Mesendoderm (in vitro differentiated cells): ENCODE measurements at regions not wholly inside any gene's neighbourhood (a gene's known extent, or its start where the extent isn't known, plus 50 kb on each side); places are given as distances from the start of the nearest gene placed in this dataset.

Experiments used
- DNase-seq: peaks from one replicate; pipeline ENCODE4 v3.0.0; 2013
- H2AK5ac ChIP-seq: 2 replicates; pipeline ENCODE4 v1.6.1; 2013; ENCODE audit warnings: low read length, inconsistent platforms
- H2BK120ac ChIP-seq: 2 replicates; pipeline ENCODE4 v1.6.1; 2013; ENCODE audit warnings: low read depth, mild to moderate bottlenecking, low read length, moderate library complexity, mixed read lengths
- H2BK15ac ChIP-seq: replicated peaks from 2 replicates; pipeline ENCODE4 v1.6.1; 2013; ENCODE audit warnings: low read depth, mild to moderate bottlenecking, moderate library complexity
- H2BK5ac ChIP-seq: 2 replicates; pipeline ENCODE4 v1.6.1; 2013; ENCODE audit warnings: low read length, inconsistent platforms
- H3K18ac ChIP-seq: 2 replicates; pipeline ENCODE4 v1.6.1; 2013; ENCODE audit warnings: mild to moderate bottlenecking, low read length, mixed read lengths
- H3K23ac ChIP-seq: one replicate; pipeline ENCODE4 v1.6.1; 2013; ENCODE audit warnings: low read length
- H3K27ac ChIP-seq: 2 replicates; pipeline ENCODE4 v1.5.1; 2013; ENCODE audit warnings: low read depth, mild to moderate bottlenecking, inconsistent platforms, low read length, moderate library complexity
- H3K27me3 ChIP-seq: 2 replicates; pipeline ENCODE4 v1.6.1; 2013; ENCODE audit warnings: low read length, control low read depth, mild to moderate bottlenecking, inconsistent platforms; ENCODE audit not compliant: insufficient read depth, poor library complexity
- H3K36me3 ChIP-seq: 2 replicates; pipeline ENCODE4 v1.6.1; 2013; ENCODE audit warnings: low read length, inconsistent platforms; ENCODE audit not compliant: control insufficient read depth, insufficient read depth
- H3K4ac ChIP-seq: one replicate; pipeline ENCODE4 v1.6.1; 2013; ENCODE audit warnings: low read depth, mild to moderate bottlenecking, low read length, moderate library complexity
- H3K4me1 ChIP-seq: 2 replicates; pipeline ENCODE4 v1.6.1; 2013; ENCODE audit warnings: low read depth, low read length, inconsistent platforms; ENCODE audit not compliant: control insufficient read depth
- H3K4me2 ChIP-seq: 2 replicates; pipeline ENCODE4 v1.6.1; 2013; ENCODE audit warnings: low read length
- H3K4me3 ChIP-seq: 2 replicates; pipeline ENCODE4 v1.5.1; 2013; ENCODE audit warnings: mild to moderate bottlenecking, low read length
- H3K56ac ChIP-seq: one replicate; pipeline ENCODE4 v1.6.1; 2013; ENCODE audit warnings: low read length
- H3K79me1 ChIP-seq: 2 replicates; pipeline ENCODE4 v1.6.1; 2013; ENCODE audit warnings: low read length, inconsistent platforms
- H3K79me2 ChIP-seq: 2 replicates; pipeline ENCODE4 v1.6.1; 2013; ENCODE audit warnings: mild to moderate bottlenecking, low read length; ENCODE audit not compliant: control insufficient read depth, insufficient read depth
- H3K9ac ChIP-seq: 2 replicates; pipeline ENCODE4 v1.6.1; 2013; ENCODE audit warnings: low read length, inconsistent platforms
- H4K5ac ChIP-seq: one replicate; pipeline ENCODE4 v1.6.1; 2013; ENCODE audit warnings: low read length
- H4K8ac ChIP-seq: one replicate; pipeline ENCODE4 v1.6.1; 2013; ENCODE audit warnings: low read depth, mild to moderate bottlenecking, control low read depth, low read length, moderate library complexity
- WGBS: extraction: QIAGEN DNeasy Blood & Tissue Kit; methylation state at CpG from one replicate; pipeline ENCODE4 v1.1.7; 2013; ENCODE audit warnings: low lambda C conversion rate, missing lambda C conversion rate; ENCODE audit not compliant: insufficient coverage; ENCODE audit errors: extremely low coverage; 5-methylcytosine and 5-hydroxymethylcytosine counted together

DNA sequence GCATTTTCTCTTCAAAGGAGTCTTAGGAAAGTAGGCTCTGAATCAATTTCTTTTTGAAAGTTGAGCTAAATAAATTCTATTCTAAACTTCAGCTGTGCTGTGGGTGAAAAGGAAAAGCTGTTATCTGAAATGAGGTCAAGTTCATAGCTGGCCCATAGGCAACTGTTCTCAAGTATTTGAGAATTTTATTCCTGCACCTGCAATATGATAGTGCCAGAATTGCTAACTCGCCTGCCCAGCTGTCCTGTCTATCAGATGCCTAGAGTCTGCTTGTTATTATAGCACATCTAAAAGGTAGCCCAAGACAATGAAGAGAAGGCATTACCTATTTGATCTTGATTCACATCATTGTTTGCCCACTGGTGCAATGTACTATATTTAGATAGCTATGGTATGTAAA, 798.7 kb downstream of the DIPK2A start:
- no peak overlapping the region for H3K23ac ChIP-seq
- H2BK15ac ChIP-seq, result no peak overlapping the region
- no peak overlapping the region for H3K4me3 ChIP-seq
- no peak overlapping the region for H2BK120ac ChIP-seq
- no peak overlapping the region for H4K5ac ChIP-seq
- H3K18ac ChIP-seq, result no peak overlapping the region
- no peak overlapping the region for H2BK5ac ChIP-seq
- H3K4me1 ChIP-seq, result no peaks in the 10 kb centered on the region
- no peaks in the 10 kb centered on the region for H3K36me3 ChIP-seq
- no peak overlapping the region for H3K4me2 ChIP-seq
- no peaks in the 10 kb centered on the region for H3K27me3 ChIP-seq
- H4K8ac ChIP-seq, result no peak overlapping the region
- WGBS, result no CpG with 5 or more reads among the region's 1 CpG
- no peak overlapping the region for H3K56ac ChIP-seq
- no peak overlapping the region for H3K9ac ChIP-seq
- no peak overlapping the region for H3K27ac ChIP-seq
- no peak for DNase-seq
- no peaks in the 10 kb centered on the region for H3K79me2 ChIP-seq
- H3K4ac ChIP-seq, result no peak overlapping the region
- H2AK5ac ChIP-seq, result no peak overlapping the region
- H3K79me1 ChIP-seq, result no peaks in the 10 kb centered on the region

DNA sequence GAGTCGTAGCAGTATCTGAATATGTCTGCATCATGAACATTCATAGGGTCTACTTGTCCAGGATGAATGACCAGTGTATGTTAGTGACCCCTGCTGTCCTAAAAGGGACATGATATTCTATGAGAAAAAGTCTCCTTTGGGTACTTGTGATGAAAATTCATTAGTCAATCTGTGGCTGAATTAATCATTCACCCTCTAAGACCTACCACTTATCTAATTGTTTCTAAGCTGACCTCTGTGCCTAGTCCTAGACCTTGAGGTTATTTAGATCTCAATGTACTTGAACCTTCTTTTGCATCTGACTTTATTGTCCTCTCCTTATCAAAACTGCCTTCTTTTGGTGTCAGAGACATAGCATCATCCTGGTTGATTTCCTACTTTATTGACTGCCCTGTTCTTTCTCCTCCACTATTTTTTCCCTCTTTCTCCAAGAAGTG, 799.3 kb downstream of the DIPK2A start:
- H3K27ac ChIP-seq, result no peak overlapping the region
- H3K4me2 ChIP-seq, result no peak overlapping the region
- H3K4me1 ChIP-seq, result no peaks in the 10 kb centered on the region
- H2AK5ac ChIP-seq, result no peak overlapping the region
- H3K18ac ChIP-seq, result no peak overlapping the region
- H3K27me3 ChIP-seq, result no peaks in the 10 kb centered on the region
- no peak overlapping the region for H2BK15ac ChIP-seq
- H3K23ac ChIP-seq, result no peak overlapping the region
- no peak overlapping the region for H3K4me3 ChIP-seq
- H3K79me1 ChIP-seq, result no peaks in the 10 kb centered on the region
- no peaks in the 10 kb centered on the region for H3K36me3 ChIP-seq
- no peak overlapping the region for H3K9ac ChIP-seq
- no peak overlapping the region for H3K4ac ChIP-seq
- H3K56ac ChIP-seq, result no peak overlapping the region
- no CpG with 5 or more reads among the region's 1 CpG for WGBS
- no peaks in the 10 kb centered on the region for H3K79me2 ChIP-seq
- peak; percentile 28 for DNase-seq
- H4K5ac ChIP-seq, result no peak overlapping the region
- H4K8ac ChIP-seq, result no peak overlapping the region
- H2BK5ac ChIP-seq, result no peak overlapping the region
- H2BK120ac ChIP-seq, result no peak overlapping the region

DNA sequence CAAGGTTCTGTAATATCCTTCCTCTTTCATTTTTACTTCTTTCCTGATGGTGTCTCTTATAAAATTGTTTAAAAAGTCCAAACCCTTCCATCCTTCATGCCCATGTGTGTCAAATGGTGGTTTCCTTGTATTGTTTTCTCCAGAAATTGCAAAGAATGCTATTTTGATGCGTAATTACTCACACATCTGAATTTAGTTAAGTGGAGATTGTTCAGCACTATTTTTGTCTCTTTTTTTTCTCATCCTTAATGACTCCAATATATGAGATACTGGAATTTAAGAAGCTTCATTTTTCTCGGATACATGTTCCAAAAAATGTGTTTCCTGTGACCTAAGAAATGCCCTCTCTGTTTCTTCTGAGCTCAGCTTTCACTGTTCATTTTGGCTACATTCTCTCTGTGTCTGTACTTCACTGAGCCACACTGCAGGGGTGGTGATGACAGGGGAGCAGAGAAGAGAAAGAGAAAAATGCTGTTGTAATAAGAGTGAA, 799.8 kb downstream of the DIPK2A start:
- Histone ChIP-seq H4K8ac (no peak overlapping the region), H2BK15ac (no peak overlapping the region), H3K23ac (no peak overlapping the region), H2AK5ac (no peak overlapping the region), H3K79me2 (no peaks in the 10 kb centered on the region), H3K27ac (no peak overlapping the region), H3K36me3 (no peaks in the 10 kb centered on the region), H3K4me2 (no peak overlapping the region), H2BK5ac (no peak overlapping the region), H2BK120ac (no peak overlapping the region), H3K27me3 (no peaks in the 10 kb centered on the region), H3K79me1 (no peaks in the 10 kb centered on the region), H3K4ac (no peak overlapping the region), H3K56ac (no peak overlapping the region), H3K9ac (no peak overlapping the region), H3K4me3 (no peak overlapping the region), H4K5ac (no peak overlapping the region), H3K4me1 (no peaks in the 10 kb centered on the region), H3K18ac (no peak overlapping the region)
- no CpG with 5 or more reads among the region's 2 CpGs for WGBS
- DNase-seq, result no peak

DNA sequence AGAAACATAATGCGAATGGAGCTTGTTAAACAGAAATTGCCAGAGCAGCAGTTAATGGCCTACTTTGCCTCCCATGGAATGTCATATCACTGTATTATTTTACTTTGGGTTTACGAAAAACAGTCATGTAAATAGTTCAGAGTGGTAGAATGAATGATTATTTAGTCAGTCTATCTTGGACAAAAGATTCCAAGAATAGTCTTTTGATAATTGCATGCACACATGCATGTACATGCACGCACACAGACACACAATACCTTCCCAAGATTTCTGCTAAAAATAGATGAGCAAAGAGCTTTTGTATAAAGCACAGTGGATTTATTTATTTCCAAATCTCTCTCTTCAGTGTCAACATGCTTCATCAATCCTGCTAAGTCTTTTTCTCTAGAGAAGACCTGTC, 800.7 kb downstream of the DIPK2A start:
- WGBS, result no CpG with 5 or more reads among the region's 3 CpGs

DNA sequence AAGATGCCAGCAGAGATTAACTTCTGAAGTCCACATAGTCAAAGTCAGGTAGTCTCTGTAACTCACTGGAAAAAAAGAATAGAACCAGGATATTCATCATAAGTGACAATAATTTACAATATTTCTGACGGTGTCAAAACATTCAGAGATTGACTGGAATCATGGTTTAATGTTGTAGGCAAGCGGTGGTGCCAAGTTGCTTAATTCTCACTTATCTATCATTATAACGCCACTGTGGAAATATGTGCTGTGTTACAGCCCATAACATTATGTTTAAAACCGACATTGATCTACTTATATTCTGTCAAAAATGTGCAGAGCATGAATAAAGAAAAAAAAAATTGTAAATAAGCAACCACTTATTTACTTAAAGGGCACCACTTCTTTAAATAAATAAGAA, 801.7 kb downstream of the DIPK2A start:
- Histone ChIP-seq H3K4me3 (no peak overlapping the region), H3K4me2 (no peak overlapping the region), H3K4me1 (no peaks in the 10 kb centered on the region), H3K36me3 (no peaks in the 10 kb centered on the region), H3K9ac (no peak overlapping the region), H2BK5ac (no peak overlapping the region), H3K18ac (no peak overlapping the region), H2BK15ac (no peak overlapping the region), H2AK5ac (no peak overlapping the region), H3K56ac (no peak overlapping the region), H3K79me1 (no peaks in the 10 kb centered on the region), H3K79me2 (no peaks in the 10 kb centered on the region), H3K23ac (no peak overlapping the region), H4K8ac (no peak overlapping the region), H4K5ac (no peak overlapping the region), H3K27me3 (no peaks in the 10 kb centered on the region), H2BK120ac (no peak overlapping the region), H3K27ac (no peak overlapping the region), H3K4ac (no peak overlapping the region)
- no CpG with 5 or more reads among the region's 4 CpGs for WGBS
- no peak for DNase-seq

More for the DNA sequence above, 800.7 kb downstream of the DIPK2A start:
- no peaks in the 10 kb centered on the region for H3K36me3 ChIP-seq
- no peak for DNase-seq
- H3K4ac ChIP-seq, result no peak overlapping the region
- no peak overlapping the region for H3K56ac ChIP-seq
- H2AK5ac ChIP-seq, result no peak overlapping the region
- no peak overlapping the region for H3K23ac ChIP-seq
- no peak overlapping the region for H2BK120ac ChIP-seq
- H3K79me1 ChIP-seq, result no peaks in the 10 kb centered on the region
- H3K27ac ChIP-seq, result no peak overlapping the region
- H4K8ac ChIP-seq, result no peak overlapping the region
- no peaks in the 10 kb centered on the region for H3K79me2 ChIP-seq
- no peak overlapping the region for H2BK5ac ChIP-seq
- no peaks in the 10 kb centered on the region for H3K4me1 ChIP-seq
- no peak overlapping the region for H3K4me2 ChIP-seq
- H3K9ac ChIP-seq, result no peak overlapping the region
- H3K4me3 ChIP-seq, result no peak overlapping the region
- H3K18ac ChIP-seq, result no peak overlapping the region
- no peaks in the 10 kb centered on the region for H3K27me3 ChIP-seq
- no peak overlapping the region for H2BK15ac ChIP-seq
- H4K5ac ChIP-seq, result no peak overlapping the region

DNA sequence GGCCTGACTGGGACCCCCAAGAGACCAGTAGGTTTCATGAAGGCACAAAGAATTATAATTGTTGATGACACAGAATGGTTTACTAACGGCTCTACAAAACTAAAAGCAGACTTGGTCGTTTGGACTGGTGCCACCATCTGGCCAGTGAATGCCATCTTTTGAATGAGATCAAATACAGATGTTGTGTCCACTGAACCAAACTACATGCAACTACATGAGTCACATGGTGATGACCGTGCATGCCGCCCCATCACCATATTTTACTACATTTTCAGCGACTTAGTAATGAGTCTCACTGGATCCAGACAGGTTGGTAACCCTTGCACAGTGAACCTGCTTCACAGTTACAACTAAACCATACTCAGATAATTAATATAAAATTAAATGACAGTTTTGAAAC, 803.3 kb downstream of the DIPK2A start:
- Histone ChIP-seq H3K27me3 (no peaks in the 10 kb centered on the region), H3K23ac (no peak overlapping the region), H3K9ac (no peak overlapping the region), H3K4me1 (no peaks in the 10 kb centered on the region), H3K4me2 (no peak overlapping the region), H2BK5ac (no peak overlapping the region), H4K5ac (no peak overlapping the region), H2BK15ac (no peak overlapping the region), H3K36me3 (no peaks in the 10 kb centered on the region), H4K8ac (no peak overlapping the region), H3K27ac (no peak overlapping the region), H3K4ac (no peak overlapping the region), H3K4me3 (no peak overlapping the region), H2AK5ac (no peak overlapping the region), H3K79me1 (no peaks in the 10 kb centered on the region), H3K79me2 (no peaks in the 10 kb centered on the region), H3K18ac (no peak overlapping the region), H2BK120ac (no peak overlapping the region), H3K56ac (no peak overlapping the region)
- WGBS, result no CpG with 5 or more reads among the region's 5 CpGs
- no peak for DNase-seq
